GM12878 (cell line): ENCODE measurements at regions not wholly inside any gene's neighbourhood (a gene's known extent, or its start where the extent isn't known, plus 50 kb on each side); places are given as distances from the start of the nearest gene placed in this dataset.
"Not testable (repeated sequence)": the region's sequence is repeated elsewhere in the genome, so short reads cannot be mapped to it uniquely, and the experiment has no call there.

Source experiments
- ATAC-seq: fragments of 200-7000 bp; cut with Tn5 transposase; 3 replicates; pipeline ENCODE4 v1.9.1; 2020; ENCODE audit warnings: mild to moderate bottlenecking, moderate library complexity
- BruUV-seq: library from RNA; stranded (reverse); fragments of 400-500 nt; replicated peaks from 2 replicates; lab custom pipeline; 2021; lab: Mats Ljungman, UMichigan
- CTCF ChIA-PET: fragments of 300-600 bp; sonication (Branson Sonifier 250); formaldehyde crosslinking; extraction: SDS; loops from one replicate; lab custom pipeline; 2021; ENCODE audit warnings: inconsistent platforms; lab: Yijun Ruan, JAX
- POLR2A ChIA-PET: fragments of 350-600 bp; formaldehyde crosslinking; extraction: SDS; loops from one replicate; lab custom pipeline; 2021; ENCODE audit warnings: inconsistent platforms; lab: Charles Lee
- RAD21 ChIA-PET: fragments of 300-600 bp; sonication (Branson Sonifier 250); formaldehyde crosslinking; loops from one replicate; lab custom pipeline; 2023; ENCODE audit warnings: antibody characterized with exemption; ENCODE audit not compliant: unreplicated experiment; lab: Charles Lee
- SMC1A ChIA-PET: fragments of 300-600 bp; sonication (Branson Sonifier 250); formaldehyde crosslinking; loops from one replicate; lab custom pipeline; 2023; ENCODE audit not compliant: unreplicated experiment, uncharacterized antibody; lab: Charles Lee
- DNase-seq: peaks from one replicate; pipeline ENCODE4 v3.0.0-alpha.2; 2011; ENCODE audit warnings: low read depth, low spot score
- FAIRE-seq: peaks from 3 replicates; lab custom pipeline; 2011; peaks lifted over from hg19 to GRCh38; lab: Jason Lieb, UNC
- H2AFZ ChIP-seq: 2 replicates; pipeline ENCODE4 v1.6.0; 2011; ENCODE audit warnings: low read depth, low read length, control low read depth; ENCODE audit not compliant: control insufficient read depth
- H3K27ac ChIP-seq: 2 replicates; pipeline ENCODE4 v1.5.1; 2011; ENCODE audit warnings: control low read depth; ENCODE audit not compliant: control insufficient read depth, insufficient read depth
- H3K27me3 ChIP-seq, 2 experiments: replicated peaks in 1 of 2; 2 replicates each; pipeline versions ENCODE4 v1.6.0 to v1.6.1; 2011; ENCODE audit warnings: low read length in 1 of 2; ENCODE audit not compliant: control insufficient read depth in 2 of 2, insufficient read depth in 2 of 2
- H3K36me3 ChIP-seq, 2 experiments: 2 replicates each; pipeline ENCODE4 v1.5.1; 2011; ENCODE audit warnings: low read length in 1 of 2; ENCODE audit not compliant: control insufficient read depth in 2 of 2, insufficient read depth in 2 of 2
- H3K4me1 ChIP-seq: 2 replicates; pipeline ENCODE4 v1.6.1; 2011; ENCODE audit warnings: mild to moderate bottlenecking, low read length, moderate library complexity, mixed read lengths; ENCODE audit not compliant: control insufficient read depth, insufficient read depth
- H3K4me2 ChIP-seq: 2 replicates; pipeline ENCODE4 v1.6.0; 2011; ENCODE audit warnings: control low read depth; ENCODE audit not compliant: control insufficient read depth, insufficient read depth
- H3K4me3 ChIP-seq: fragments of 200-600 bp; sonication (generic); 2 replicates; pipeline ENCODE4 v1.5.1; 2016
- H3K79me2 ChIP-seq: 2 replicates; pipeline ENCODE4 v1.6.0; 2011; ENCODE audit warnings: low read length; ENCODE audit not compliant: control insufficient read depth, insufficient read depth
- H3K9ac ChIP-seq: 2 replicates; pipeline ENCODE4 v1.8.0; 2011; ENCODE audit warnings: low read length, control low read depth, mixed read lengths; ENCODE audit not compliant: control insufficient read depth, insufficient read depth
- H3K9me3 ChIP-seq: replicated peaks from 3 replicates; pipeline ENCODE4 v1.5.1; 2011; ENCODE audit warnings: mild to moderate bottlenecking, low read length; ENCODE audit not compliant: control insufficient read depth, insufficient read depth
- H4K20me1 ChIP-seq: 2 replicates; pipeline ENCODE4 v1.6.0; 2011; ENCODE audit not compliant: control insufficient read depth, insufficient read depth
- WGBS: methylation state at CpG from one replicate; pipeline ENCODE4 v1.1.6; 2016; ENCODE audit warnings: low lambda C conversion rate; ENCODE audit not compliant: insufficient replicate concordance, insufficient coverage; ENCODE audit errors: missing lambda C conversion rate; 5-methylcytosine and 5-hydroxymethylcytosine counted together
- in situ Hi-C: fragments of 300-500 bp; cut with MboI; formaldehyde crosslinking; loops from 9 replicates; pipeline ENCODE4 v1.14.3; 2018; ENCODE audit warnings: mixed read lengths
- intact Hi-C: fragments of 100-400 bp; cut with micrococcal nuclease; formaldehyde crosslinking; loops from one replicate; pipeline ENCODE4 v1.14.2; 2022; ENCODE audit not compliant: unreplicated experiment

- CTCF ChIA-PET, H3K27me3 ChIP-seq, H3K79me2 ChIP-seq, H3K4me3 ChIP-seq, SMC1A ChIA-PET, H3K36me3 ChIP-seq, intact Hi-C loops, RAD21 ChIA-PET, H3K4me1 ChIP-seq, DNase-seq, POLR2A ChIA-PET, H3K9me3 ChIP-seq, BruUV-seq, H3K4me2 ChIP-seq, H4K20me1 ChIP-seq, H3K9ac ChIP-seq, FAIRE-seq, ATAC-seq, H2AFZ ChIP-seq, H3K27ac ChIP-seq: not testable (repeated sequence)
- in situ Hi-C loops = loop anchor here (25.0 kb wide), 2 partner anchors 1353 to 1578 kb away; partner anchors contain the start of genes B4GALT7 and SLC34A1
- WGBS = 55% methylated on average over 5 of the region's 15 CpGs
These were observed 66.5 kb upstream of the THOC3 start for GRCh38 chr5:176034407-176035200.

GRCh38 chr5:176035201-176035530, 67.1 kb upstream of the THOC3 start:
- POLR2A ChIA-PET, BruUV-seq, H2AFZ ChIP-seq, CTCF ChIA-PET, H3K4me2 ChIP-seq, H3K27ac ChIP-seq, FAIRE-seq, intact Hi-C loops, H3K9me3 ChIP-seq, H3K27me3 ChIP-seq, H3K4me1 ChIP-seq, DNase-seq, H3K9ac ChIP-seq, H3K4me3 ChIP-seq, SMC1A ChIA-PET, H3K79me2 ChIP-seq, H3K36me3 ChIP-seq, RAD21 ChIA-PET, ATAC-seq, H4K20me1 ChIP-seq: not testable (repeated sequence)
- 49% methylated on average over 9 of the region's 12 CpGs for WGBS
- in situ Hi-C loops = loop anchor here (25.0 kb wide), 2 partner anchors 1352 to 1577 kb away; partner anchors contain the start of genes B4GALT7 and SLC34A1

GRCh38 chr5:176035816-176036308, 67.7 kb upstream of the THOC3 start:
- BruUV-seq, intact Hi-C loops: not testable (repeated sequence)

GRCh38 chr5:176036391-176036790, 68.3 kb upstream of the THOC3 start:
- H3K4me2 ChIP-seq, H2AFZ ChIP-seq, BruUV-seq, H3K27me3 ChIP-seq, H3K27ac ChIP-seq, intact Hi-C loops, H3K4me1 ChIP-seq, H3K9ac ChIP-seq, SMC1A ChIA-PET, RAD21 ChIA-PET, H4K20me1 ChIP-seq, POLR2A ChIA-PET, ATAC-seq, H3K4me3 ChIP-seq, FAIRE-seq, H3K36me3 ChIP-seq, CTCF ChIA-PET, H3K79me2 ChIP-seq, DNase-seq, H3K9me3 ChIP-seq: not testable (repeated sequence)
- WGBS = 76% methylated on average over 12 of the region's 16 CpGs
- in situ Hi-C loops = loop anchor here (25.0 kb wide), 2 partner anchors 1351 to 1576 kb away; partner anchors contain the start of genes B4GALT7 and SLC34A1

More at GRCh38 chr5:176035816-176036308, 67.7 kb upstream of the THOC3 start:
- RAD21 ChIA-PET, H3K9me3 ChIP-seq, H4K20me1 ChIP-seq, POLR2A ChIA-PET, H3K79me2 ChIP-seq, CTCF ChIA-PET, ATAC-seq, H3K9ac ChIP-seq, H3K4me3 ChIP-seq, H3K4me2 ChIP-seq, DNase-seq, FAIRE-seq, H3K27me3 ChIP-seq, SMC1A ChIA-PET, H3K4me1 ChIP-seq, H2AFZ ChIP-seq, H3K27ac ChIP-seq, H3K36me3 ChIP-seq: not testable (repeated sequence)
- 61% methylated on average over 12 of the region's 16 CpGs for WGBS
- in situ Hi-C loops = loop anchor here (25.0 kb wide), 2 partner anchors 1351 to 1576 kb away; partner anchors contain the start of genes B4GALT7 and SLC34A1
